DND-41 (cell line): ENCODE measurements at regions not wholly inside any gene's neighbourhood (a gene's known extent, or its start where the extent isn't known, plus 50 kb on each side); places are given as distances from the start of the nearest gene placed in this dataset.
"Not testable (repeated sequence)": the region's sequence is repeated elsewhere in the genome, so short reads cannot be mapped to it uniquely, and the experiment has no call there.

Experiments used
- EZH2 ChIP-seq: IDR thresholded peaks from 3 replicates; pipeline ENCODE4 v1.6.1; 2012; ENCODE audit warnings: borderline replicate concordance, low read depth, mild to moderate bottlenecking, moderate library complexity, low read length, inconsistent platforms; ENCODE audit not compliant: severe bottlenecking
- TF ChIP-seq, protein P1 (sequence below): IDR thresholded peaks from 2 replicates; pipeline ENCODE4 v1.5.1; 2012; ENCODE audit warnings: borderline replicate concordance, low read length, moderate library complexity, mild to moderate bottlenecking; ENCODE audit not compliant: poor library complexity, severe bottlenecking; ENCODE audit errors: extremely low read depth

DNA sequence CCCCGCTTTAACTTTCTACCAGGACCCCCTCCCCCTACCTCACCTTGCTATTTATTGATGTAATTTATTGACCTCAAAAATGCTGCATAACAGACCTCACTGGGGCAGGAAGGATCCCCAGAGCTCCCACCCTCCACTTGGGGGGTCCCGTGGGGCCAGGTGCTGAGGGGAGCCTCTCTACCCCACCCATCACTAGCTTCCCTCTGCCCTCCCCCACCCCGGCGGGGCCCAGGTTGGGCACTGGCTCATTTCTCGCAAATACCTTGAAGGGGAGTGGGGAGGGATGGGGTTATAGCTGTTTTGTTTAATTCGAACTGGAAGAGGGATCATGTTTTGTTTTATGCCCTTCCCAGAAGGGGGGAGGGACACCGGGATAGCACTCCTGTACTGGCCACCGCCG is 125.8 kb downstream of the KLHL28 start:
- TF ChIP-seq, protein P1, sequence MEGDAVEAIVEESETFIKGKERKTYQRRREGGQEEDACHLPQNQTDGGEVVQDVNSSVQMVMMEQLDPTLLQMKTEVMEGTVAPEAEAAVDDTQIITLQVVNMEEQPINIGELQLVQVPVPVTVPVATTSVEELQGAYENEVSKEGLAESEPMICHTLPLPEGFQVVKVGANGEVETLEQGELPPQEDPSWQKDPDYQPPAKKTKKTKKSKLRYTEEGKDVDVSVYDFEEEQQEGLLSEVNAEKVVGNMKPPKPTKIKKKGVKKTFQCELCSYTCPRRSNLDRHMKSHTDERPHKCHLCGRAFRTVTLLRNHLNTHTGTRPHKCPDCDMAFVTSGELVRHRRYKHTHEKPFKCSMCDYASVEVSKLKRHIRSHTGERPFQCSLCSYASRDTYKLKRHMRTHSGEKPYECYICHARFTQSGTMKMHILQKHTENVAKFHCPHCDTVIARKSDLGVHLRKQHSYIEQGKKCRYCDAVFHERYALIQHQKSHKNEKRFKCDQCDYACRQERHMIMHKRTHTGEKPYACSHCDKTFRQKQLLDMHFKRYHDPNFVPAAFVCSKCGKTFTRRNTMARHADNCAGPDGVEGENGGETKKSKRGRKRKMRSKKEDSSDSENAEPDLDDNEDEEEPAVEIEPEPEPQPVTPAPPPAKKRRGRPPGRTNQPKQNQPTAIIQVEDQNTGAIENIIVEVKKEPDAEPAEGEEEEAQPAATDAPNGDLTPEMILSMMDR, result not testable (repeated sequence)
- TF ChIP-seq EZH2, result not testable (repeated sequence)
